ENCODE measurements at regions not wholly inside any gene's neighbourhood (a gene's known extent, or its start where the extent isn't known, plus 50 kb on each side); places are given as distances from the start of the nearest gene placed in this dataset.

DNA sequence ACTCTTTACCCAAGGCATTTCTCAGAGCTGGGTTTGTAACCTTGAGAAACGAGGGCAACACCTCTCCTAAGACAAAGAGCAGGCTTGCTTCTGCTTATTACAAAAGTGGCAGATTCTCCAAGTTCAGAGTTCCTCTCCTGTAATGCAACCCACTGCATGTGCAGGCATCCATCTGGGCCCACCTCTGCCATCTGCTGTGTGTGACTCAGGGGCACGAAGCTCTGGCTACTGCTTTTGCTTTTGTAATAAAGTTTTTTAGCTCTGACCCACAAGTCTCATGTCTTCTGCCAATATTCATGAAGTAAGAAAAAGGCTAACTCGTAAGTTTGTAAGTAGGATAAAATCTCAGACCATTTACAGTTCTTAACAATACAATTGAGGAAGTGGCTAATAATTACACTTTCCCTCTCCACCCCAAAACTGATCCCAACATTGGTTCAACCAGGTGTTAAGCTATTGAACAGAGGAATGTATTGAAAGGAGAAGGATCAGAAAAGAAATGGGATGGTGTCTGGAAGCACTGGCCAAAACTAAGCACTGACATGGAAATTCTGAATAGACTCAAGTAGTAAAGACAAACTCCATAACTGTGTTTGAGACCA, 51.7 kb upstream of the SMLR1 start:
- Histone ChIP-seq H3K4me3 (ENCODE audit: low read length) (no peak overlapping the region), H2AFZ (ENCODE audit: low read depth, low read length) (no peak overlapping the region), H4K20me1 (ENCODE audit: insufficient read depth, low read length) (no peaks in the 10 kb centered on the region), H3K4me2 (ENCODE audit: low read length) (no peak overlapping the region), H3K4me1 (ENCODE audit: low read length) (no peaks in the 10 kb centered on the region), H3K9me3 (ENCODE audit: insufficient read depth, low read length) (no peaks in the 10 kb centered on the region), H3K79me2 (ENCODE audit: low read length) (no peaks in the 10 kb centered on the region), H3K36me3 (replicated peaks; ENCODE audit: low read depth, low read length) (no peaks in the 10 kb centered on the region), H3K9ac (ENCODE audit: low read length) (no peak overlapping the region), H3K27ac (ENCODE audit: low read length) (no peak overlapping the region), H3K27me3 (ENCODE audit: low read depth, low read length) (no peaks in the 10 kb centered on the region)
- no peak for TF ChIP-seq EZH2phosphoT487 (IDR thresholded peaks at IDR 0.05; ENCODE audit: low read depth)
- TF ChIP-seq, protein P1, sequence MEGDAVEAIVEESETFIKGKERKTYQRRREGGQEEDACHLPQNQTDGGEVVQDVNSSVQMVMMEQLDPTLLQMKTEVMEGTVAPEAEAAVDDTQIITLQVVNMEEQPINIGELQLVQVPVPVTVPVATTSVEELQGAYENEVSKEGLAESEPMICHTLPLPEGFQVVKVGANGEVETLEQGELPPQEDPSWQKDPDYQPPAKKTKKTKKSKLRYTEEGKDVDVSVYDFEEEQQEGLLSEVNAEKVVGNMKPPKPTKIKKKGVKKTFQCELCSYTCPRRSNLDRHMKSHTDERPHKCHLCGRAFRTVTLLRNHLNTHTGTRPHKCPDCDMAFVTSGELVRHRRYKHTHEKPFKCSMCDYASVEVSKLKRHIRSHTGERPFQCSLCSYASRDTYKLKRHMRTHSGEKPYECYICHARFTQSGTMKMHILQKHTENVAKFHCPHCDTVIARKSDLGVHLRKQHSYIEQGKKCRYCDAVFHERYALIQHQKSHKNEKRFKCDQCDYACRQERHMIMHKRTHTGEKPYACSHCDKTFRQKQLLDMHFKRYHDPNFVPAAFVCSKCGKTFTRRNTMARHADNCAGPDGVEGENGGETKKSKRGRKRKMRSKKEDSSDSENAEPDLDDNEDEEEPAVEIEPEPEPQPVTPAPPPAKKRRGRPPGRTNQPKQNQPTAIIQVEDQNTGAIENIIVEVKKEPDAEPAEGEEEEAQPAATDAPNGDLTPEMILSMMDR (IDR thresholded peaks at IDR 0.05; ENCODE audit: low read depth, low read length) = no peak

DNA sequence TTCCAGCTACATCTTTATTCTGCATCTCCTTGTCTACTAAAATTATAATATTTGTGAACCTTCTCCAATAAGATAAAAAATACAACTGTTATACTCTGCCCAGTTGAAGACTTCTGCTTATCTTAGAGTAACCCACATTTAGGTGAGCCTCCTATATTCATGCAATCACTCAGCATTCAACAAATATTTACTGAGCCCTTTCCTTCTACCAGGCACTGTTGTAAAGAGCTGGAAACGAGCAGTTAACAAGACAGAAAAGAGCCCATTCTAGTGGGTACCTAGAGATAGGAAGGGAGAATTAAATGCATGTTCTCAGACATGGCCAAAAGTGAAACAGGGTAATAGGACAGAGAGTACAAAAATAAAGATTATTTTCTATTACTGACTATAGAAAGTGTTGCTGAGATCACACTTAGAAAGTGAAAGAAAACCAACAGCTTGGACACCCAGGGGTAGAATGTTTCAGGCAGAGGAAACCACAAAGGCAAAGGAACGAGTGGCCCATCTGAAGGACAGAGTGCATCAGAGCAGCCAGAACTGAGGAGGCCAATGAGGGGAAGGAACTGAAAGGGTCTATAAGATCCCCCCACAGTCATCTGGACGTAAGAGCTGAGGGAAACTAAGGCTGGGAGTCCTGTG, 50.8 kb upstream of the SMLR1 start:
- no peaks in the 10 kb centered on the region for H3K9me3 ChIP-seq (ENCODE audit: insufficient read depth, low read length)
- no peak overlapping the region for H3K4me3 ChIP-seq (ENCODE audit: low read length)
- no peaks in the 10 kb centered on the region for H3K79me2 ChIP-seq (ENCODE audit: low read length)
- H3K27me3 ChIP-seq (ENCODE audit: low read depth, low read length) = no peaks in the 10 kb centered on the region
- H4K20me1 ChIP-seq (ENCODE audit: insufficient read depth, low read length) = no peaks in the 10 kb centered on the region
- no peak overlapping the region for H3K27ac ChIP-seq (ENCODE audit: low read length)
- H3K4me2 ChIP-seq (ENCODE audit: low read length) = peak overlapping the region; percentile 11; the same call in 1 of the 2 replicates
- H3K4me1 ChIP-seq (ENCODE audit: low read length) = no peaks in the 10 kb centered on the region
- no peaks in the 10 kb centered on the region for H3K36me3 ChIP-seq (replicated peaks; ENCODE audit: low read depth, low read length)
- no peak overlapping the region for H2AFZ ChIP-seq (ENCODE audit: low read depth, low read length)
- H3K9ac ChIP-seq (ENCODE audit: low read length) = no peak overlapping the region
- no peak for TF ChIP-seq EZH2phosphoT487 (IDR thresholded peaks at IDR 0.05; ENCODE audit: low read depth)
- TF ChIP-seq, protein P1 (IDR thresholded peaks at IDR 0.05; ENCODE audit: low read depth, low read length) = no peak

All from OCI-LY3 (cell line).